ENCODE measurements at regions not wholly inside any gene's neighbourhood (a gene's known extent, or its start where the extent isn't known, plus 50 kb on each side); places are given as distances from the start of the nearest gene placed in this dataset.

DNA sequence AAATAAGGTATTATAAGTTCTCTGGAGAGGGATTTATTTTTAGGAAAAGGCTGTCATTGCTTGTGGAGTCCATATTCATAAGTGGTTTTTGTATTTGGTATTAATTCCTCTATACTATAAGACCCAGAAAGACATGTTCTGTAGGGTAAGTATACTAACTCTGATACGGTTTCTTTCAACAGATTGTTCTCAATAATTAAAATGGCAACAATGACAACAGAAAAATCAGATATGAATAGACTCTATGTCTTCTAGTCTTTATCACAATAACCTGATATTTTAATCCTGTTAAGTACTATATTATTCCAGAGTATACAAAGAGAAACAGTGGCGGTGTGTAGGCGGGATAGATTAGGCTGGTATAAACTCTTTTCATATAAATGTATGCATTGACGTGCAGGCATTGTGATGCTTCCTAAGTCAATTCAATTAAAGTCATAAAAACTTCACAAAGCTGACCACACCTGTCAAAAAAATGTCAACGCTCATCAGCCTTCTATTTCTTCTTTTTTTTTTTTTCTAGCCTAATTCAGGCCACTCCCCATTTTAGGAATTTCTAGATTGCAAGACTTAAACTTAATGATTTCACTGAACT, 150.4 kb downstream of the TRIML1 start:
- H3K27ac ChIP-seq: no peak overlapping the region
- TF ChIP-seq EP300 (IDR thresholded peaks at IDR 0.05) (no peak), POLR2AphosphoS5 (IDR thresholded peaks at IDR 0.05) (no peak), POLR2A (IDR thresholded peaks at IDR 0.05) (no peak)
- TF ChIP-seq, protein P1, sequence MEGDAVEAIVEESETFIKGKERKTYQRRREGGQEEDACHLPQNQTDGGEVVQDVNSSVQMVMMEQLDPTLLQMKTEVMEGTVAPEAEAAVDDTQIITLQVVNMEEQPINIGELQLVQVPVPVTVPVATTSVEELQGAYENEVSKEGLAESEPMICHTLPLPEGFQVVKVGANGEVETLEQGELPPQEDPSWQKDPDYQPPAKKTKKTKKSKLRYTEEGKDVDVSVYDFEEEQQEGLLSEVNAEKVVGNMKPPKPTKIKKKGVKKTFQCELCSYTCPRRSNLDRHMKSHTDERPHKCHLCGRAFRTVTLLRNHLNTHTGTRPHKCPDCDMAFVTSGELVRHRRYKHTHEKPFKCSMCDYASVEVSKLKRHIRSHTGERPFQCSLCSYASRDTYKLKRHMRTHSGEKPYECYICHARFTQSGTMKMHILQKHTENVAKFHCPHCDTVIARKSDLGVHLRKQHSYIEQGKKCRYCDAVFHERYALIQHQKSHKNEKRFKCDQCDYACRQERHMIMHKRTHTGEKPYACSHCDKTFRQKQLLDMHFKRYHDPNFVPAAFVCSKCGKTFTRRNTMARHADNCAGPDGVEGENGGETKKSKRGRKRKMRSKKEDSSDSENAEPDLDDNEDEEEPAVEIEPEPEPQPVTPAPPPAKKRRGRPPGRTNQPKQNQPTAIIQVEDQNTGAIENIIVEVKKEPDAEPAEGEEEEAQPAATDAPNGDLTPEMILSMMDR (IDR thresholded peaks at IDR 0.05): no peak
- no peaks in the 10 kb centered on the region for H3K9me3 ChIP-seq
- H3K27me3 ChIP-seq: no peaks in the 10 kb centered on the region
- 87 to 88% methylated on average over 5 of the region's 5 CpGs for WGBS, 2 donors (ENCODE audit: low coverage in 1 of 2)
- ATAC-seq: no peak
- H3K36me3 ChIP-seq: no peaks in the 10 kb centered on the region
- no peak overlapping the region for H3K4me3 ChIP-seq
- no peaks in the 10 kb centered on the region for H3K4me1 ChIP-seq

DNA sequence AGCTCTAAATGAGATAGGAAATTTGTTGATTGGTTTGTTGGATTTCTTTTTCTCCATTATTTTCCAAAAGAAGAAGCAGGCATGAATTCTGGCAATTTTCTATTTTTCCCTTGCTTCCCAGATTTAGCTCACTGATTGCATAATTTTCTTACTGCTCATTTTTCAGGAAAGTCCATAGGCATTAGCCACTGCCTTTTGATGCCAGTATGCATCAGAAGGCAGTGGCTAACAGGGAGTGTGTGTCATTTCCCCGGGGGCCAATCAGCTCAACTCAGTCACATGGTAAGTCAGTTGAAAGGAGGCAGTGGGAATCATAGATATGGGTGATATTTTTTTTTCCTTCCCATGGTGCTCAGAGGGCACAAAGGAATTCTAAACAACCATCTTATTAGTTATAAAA, 156.7 kb downstream of the TRIML1 start:
- Histone ChIP-seq H3K36me3 (no peaks in the 10 kb centered on the region), H3K27me3 (no peaks in the 10 kb centered on the region), H3K4me3 (no peak overlapping the region), H3K4me1 (no peaks in the 10 kb centered on the region), H3K9me3 (no peaks in the 10 kb centered on the region), H3K27ac (no peak overlapping the region)
- TF ChIP-seq POLR2AphosphoS5 (IDR thresholded peaks at IDR 0.05) (no peak), EP300 (IDR thresholded peaks at IDR 0.05) (no peak), POLR2A (IDR thresholded peaks at IDR 0.05) (no peak)
- TF ChIP-seq, protein P1 (IDR thresholded peaks at IDR 0.05): no peak
- no peak for ATAC-seq
- WGBS, 2 donors (ENCODE audit: low coverage in 1 of 2): 83 to 88% methylated on average over 1 of the region's 1 CpG

DNA sequence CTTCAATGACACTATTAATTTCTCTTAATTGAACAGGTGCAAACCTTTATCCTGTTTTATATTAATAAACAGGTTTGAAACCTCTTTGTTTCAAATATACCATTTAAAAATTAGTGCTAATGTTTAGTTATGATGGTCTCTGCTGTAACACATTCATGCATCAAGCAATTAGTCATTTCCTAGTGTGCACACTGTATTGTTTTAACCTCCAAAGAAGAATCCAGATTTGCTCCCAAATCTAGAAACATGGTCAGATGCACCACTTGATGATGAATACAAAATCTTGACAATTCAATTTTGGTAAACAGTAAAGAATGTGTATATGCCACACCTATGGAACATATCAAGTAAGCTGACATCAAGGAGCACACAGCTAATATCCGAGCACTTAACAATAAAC, 157.1 kb downstream of the TRIML1 start:
- TF ChIP-seq POLR2A (IDR thresholded peaks at IDR 0.05) (no peak), EP300 (IDR thresholded peaks at IDR 0.05) (no peak)
- TF ChIP-seq, protein P1 (IDR thresholded peaks at IDR 0.05): no peak
- H3K36me3 ChIP-seq: no peaks in the 10 kb centered on the region
- no peak overlapping the region for H3K27ac ChIP-seq
- H3K4me1 ChIP-seq: no peaks in the 10 kb centered on the region
- no peak overlapping the region for H3K4me3 ChIP-seq
- ATAC-seq: no peak
- WGBS, 2 donors (ENCODE audit: low coverage in 1 of 2): 76 to 83% methylated on average over 1 of the region's 1 CpG
- H3K27me3 ChIP-seq: no peaks in the 10 kb centered on the region
- H3K9me3 ChIP-seq: no peaks in the 10 kb centered on the region

DNA sequence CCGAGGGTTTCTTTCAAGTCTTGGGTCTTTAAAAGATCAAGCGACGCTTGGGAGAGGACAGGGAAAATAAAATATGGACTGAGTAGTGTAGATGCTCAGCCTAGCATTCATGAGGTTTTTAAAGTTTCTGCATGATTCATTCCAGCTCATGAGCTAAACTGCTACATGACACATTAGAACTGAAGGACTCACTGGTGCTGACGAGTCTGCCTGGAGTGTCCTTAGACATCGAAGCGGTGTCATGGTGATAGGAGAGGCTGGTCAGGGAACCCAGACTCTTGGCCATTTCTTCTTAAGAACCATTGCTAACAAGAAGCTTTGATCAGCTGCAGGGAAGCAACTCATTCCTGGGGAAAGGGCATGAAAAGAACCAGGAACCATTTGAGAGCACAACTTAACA, 158.6 kb downstream of the TRIML1 start:
- no peaks in the 10 kb centered on the region for H3K4me1 ChIP-seq
- H3K4me3 ChIP-seq: no peak overlapping the region
- TF ChIP-seq POLR2AphosphoS5 (IDR thresholded peaks at IDR 0.05): no peak
- TF ChIP-seq EP300 (IDR thresholded peaks at IDR 0.05): no peak
- TF ChIP-seq, protein P1 (IDR thresholded peaks at IDR 0.05): no peak
- TF ChIP-seq POLR2A (IDR thresholded peaks at IDR 0.05): no peak
- no peak overlapping the region for H3K27ac ChIP-seq
- no peaks in the 10 kb centered on the region for H3K27me3 ChIP-seq
- no peak for ATAC-seq
- H3K36me3 ChIP-seq: no peaks in the 10 kb centered on the region
- WGBS, 2 donors (ENCODE audit: low coverage in 1 of 2): 87 to 90% methylated on average over 3 to 6 of the region's 6 CpGs
- no peaks in the 10 kb centered on the region for H3K9me3 ChIP-seq

DNA sequence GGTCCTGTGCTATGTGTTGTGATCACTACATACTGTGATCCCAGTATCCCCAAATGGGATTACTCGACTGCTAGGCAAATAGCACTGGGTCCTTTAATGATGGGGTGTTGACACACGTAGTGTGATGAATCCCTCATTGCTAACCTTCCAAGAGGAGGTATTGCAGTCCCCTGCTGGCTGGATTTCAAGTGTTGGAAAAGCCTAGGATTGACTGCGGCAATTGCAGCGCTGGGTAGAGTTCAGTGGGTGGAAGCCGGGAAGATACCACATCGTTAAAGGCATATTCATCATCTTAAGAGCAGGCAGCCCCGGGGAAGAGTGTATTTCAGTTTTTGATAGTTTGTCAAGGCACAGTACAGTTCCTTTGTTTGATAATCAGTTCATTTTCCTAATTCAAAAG, 159.9 kb downstream of the TRIML1 start:
- Histone ChIP-seq H3K9me3 (no peaks in the 10 kb centered on the region), H3K4me3 (no peak overlapping the region), H3K36me3 (no peaks in the 10 kb centered on the region), H3K27ac (no peak overlapping the region), H3K27me3 (no peaks in the 10 kb centered on the region), H3K4me1 (no peaks in the 10 kb centered on the region)
- no peak for ATAC-seq
- 24 to 50% methylated on average over 7 of the region's 7 CpGs for WGBS, 2 donors (ENCODE audit: low coverage in 1 of 2)
- TF ChIP-seq, protein P1 (IDR thresholded peaks at IDR 0.05): no peak
- TF ChIP-seq POLR2A (IDR thresholded peaks at IDR 0.05) (no peak), EP300 (IDR thresholded peaks at IDR 0.05) (no peak), POLR2AphosphoS5 (IDR thresholded peaks at IDR 0.05) (no peak)

All from gastroesophageal sphincter (tissue), 4 donors.